ENCODE measurements at regions not wholly inside any gene's neighbourhood (a gene's known extent, or its start where the extent isn't known, plus 50 kb on each side); places are given as distances from the start of the nearest gene placed in this dataset.

DNA sequence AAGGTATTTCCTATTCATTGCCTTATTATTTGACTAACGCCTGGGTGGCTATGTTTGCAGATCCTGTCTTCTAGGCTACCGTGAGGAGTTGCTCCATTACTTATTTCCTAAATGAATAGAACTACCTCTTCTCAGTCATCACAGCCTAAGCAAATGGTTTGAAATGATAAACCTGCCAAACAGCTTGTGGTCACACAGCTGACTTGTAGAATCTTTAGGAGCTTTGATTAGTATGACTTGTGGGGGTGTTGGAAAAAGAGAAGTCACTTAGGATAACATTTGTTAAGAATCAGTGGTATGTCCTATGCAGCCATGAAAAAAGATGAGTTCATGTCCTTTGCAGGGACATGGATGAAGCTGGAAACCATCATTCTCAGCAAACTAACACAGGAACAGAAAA lies 169.3 kb downstream of the PPARGC1A start:
- H3K27ac Mint-ChIP-seq (ENCODE audit: low read depth, unreplicated experiment): no peak overlapping the region
- CTCF ChIA-PET: interaction anchor here (1.4 kb wide), 1 partner anchor 8 kb away, joined by 5 read pairs; no protein-coding TSS in a partner anchor
- H3K36me3 Mint-ChIP-seq (ENCODE audit: insufficient read depth, unreplicated experiment): no peaks in the 10 kb centered on the region
- DNase-seq (ENCODE audit: unreplicated experiment): no peak
- H3K9me3 Mint-ChIP-seq (ENCODE audit: unreplicated experiment): peaks cover under 1% of the 10 kb centered on the region
- peaks cover 4% of the 10 kb centered on the region for H3K27me3 Mint-ChIP-seq (ENCODE audit: insufficient read depth, unreplicated experiment)
- no peak overlapping the region for H3K4me3 Mint-ChIP-seq (ENCODE audit: unreplicated experiment)
- H3K4me1 Mint-ChIP-seq (ENCODE audit: insufficient read depth, unreplicated experiment): no peaks in the 10 kb centered on the region
- TF ChIP-seq, protein P1, sequence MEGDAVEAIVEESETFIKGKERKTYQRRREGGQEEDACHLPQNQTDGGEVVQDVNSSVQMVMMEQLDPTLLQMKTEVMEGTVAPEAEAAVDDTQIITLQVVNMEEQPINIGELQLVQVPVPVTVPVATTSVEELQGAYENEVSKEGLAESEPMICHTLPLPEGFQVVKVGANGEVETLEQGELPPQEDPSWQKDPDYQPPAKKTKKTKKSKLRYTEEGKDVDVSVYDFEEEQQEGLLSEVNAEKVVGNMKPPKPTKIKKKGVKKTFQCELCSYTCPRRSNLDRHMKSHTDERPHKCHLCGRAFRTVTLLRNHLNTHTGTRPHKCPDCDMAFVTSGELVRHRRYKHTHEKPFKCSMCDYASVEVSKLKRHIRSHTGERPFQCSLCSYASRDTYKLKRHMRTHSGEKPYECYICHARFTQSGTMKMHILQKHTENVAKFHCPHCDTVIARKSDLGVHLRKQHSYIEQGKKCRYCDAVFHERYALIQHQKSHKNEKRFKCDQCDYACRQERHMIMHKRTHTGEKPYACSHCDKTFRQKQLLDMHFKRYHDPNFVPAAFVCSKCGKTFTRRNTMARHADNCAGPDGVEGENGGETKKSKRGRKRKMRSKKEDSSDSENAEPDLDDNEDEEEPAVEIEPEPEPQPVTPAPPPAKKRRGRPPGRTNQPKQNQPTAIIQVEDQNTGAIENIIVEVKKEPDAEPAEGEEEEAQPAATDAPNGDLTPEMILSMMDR (IDR thresholded peaks at IDR 0.05; ENCODE audit: unreplicated experiment): no peak
- intact Hi-C loops (cut with micrococcal nuclease): no loop called here
- POLR2A ChIA-PET: no interaction called here
- BruUV-seq (replicated peaks): no TSS peak

DNA sequence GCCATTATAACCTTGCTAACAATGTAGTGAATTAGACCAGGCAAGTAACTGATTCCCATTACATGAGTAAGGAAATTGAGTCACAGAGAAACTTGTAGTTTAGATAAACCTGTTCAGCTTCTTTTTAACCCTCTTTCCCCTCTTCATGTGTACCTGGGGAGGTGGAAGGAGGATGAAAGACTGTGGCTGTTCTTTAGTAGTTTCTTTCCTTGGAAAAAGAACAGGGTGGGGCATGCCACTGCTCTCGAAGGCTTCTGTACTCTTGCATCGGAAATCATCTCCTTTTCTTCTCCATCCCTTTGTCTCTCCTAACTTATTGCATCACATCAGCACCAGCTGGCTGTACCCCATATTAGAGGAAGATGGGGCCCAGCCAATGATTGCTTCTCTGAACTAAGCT lies 171.4 kb downstream of the PPARGC1A start:
- Mint-ChIP-seq H3K27me3 (ENCODE audit: insufficient read depth, unreplicated experiment) (no peaks in the 10 kb centered on the region), H3K9me3 (ENCODE audit: unreplicated experiment) (no peaks in the 10 kb centered on the region), H3K36me3 (ENCODE audit: insufficient read depth, unreplicated experiment) (no peaks in the 10 kb centered on the region), H3K4me1 (ENCODE audit: insufficient read depth, unreplicated experiment) (no peaks in the 10 kb centered on the region), H3K4me3 (ENCODE audit: unreplicated experiment) (no peak overlapping the region), H3K27ac (ENCODE audit: low read depth, unreplicated experiment) (no peak overlapping the region)
- intact Hi-C loops (cut with micrococcal nuclease): no loop called here
- DNase-seq (ENCODE audit: unreplicated experiment): no peak
- CTCF ChIA-PET: interaction anchor here (0.5 to 2.2 kb wide), 18 partner anchors 10 to 795 kb away, joined by 3 to 13 read pairs (median 4); no protein-coding TSS in a partner anchor
- BruUV-seq (replicated peaks): no TSS peak
- TF ChIP-seq, protein P1 (IDR thresholded peaks at IDR 0.05; ENCODE audit: unreplicated experiment): no peak
- POLR2A ChIA-PET: no interaction called here

DNA sequence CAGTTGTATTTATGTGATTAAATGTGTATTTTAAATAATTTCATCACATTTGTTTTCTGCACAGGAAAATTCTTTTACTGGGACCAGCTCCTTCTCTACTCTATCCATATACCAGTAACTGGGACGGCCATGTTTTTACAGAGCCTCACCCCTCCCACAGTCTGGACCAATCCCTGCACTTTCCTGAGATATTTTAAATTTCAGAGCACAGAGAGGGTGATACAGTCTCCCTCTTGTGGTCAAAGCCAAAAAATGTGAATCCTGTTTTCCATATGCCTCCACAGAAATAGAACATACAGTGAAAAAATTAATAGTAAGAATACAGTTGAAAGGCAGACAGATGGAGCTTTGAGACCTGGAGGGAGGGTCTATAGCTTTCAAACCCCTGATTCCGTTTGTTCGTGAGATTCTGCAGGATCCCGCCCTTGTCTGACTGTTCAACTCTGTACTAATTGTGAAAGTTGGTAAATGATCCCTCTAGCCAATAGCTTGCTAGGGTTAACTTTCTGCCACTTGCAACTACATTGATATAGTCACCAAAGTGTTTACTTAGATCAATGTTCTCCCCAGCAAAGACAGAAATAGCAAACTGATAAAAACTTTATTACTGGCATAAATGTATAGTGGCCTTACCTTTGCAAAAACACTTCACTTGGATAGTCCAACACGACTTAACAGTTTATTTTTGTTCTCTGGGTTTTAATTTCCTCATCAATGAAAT lies 172.2 kb downstream of the PPARGC1A start:
- CTCF ChIA-PET: interaction anchor here (0.6 to 2.2 kb wide), 35 partner anchors 8 to 818 kb away, joined by 3 to 13 read pairs (median 3); partner anchors contain the start of gene PPARGC1A

DNA sequence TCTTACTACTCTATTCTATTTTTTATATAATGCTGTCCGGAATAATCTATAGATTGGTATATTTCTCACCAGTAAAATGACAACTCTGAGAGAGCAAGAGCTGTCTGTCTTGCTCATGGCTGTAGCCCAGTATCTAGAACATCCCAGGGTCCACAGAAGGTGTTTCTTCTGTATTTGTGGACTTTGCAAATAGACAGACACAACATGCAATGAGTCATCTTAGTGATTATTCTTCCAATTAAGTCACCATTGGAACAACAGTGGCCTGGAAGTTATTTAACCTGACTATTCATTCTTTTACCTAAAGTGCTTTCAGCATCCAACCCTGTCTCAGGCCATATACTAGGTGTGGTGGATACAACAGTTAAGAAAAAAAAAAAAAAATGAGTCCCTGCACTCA lies 179.5 kb downstream of the PPARGC1A start:
- ChIA-PET CTCF (no interaction called here), POLR2A (interaction anchor here (0.6 kb wide), 1 partner anchor 1094 kb away, joined by 3 read pairs; no protein-coding TSS in a partner anchor)
- Mint-ChIP-seq H3K4me1 (ENCODE audit: insufficient read depth, unreplicated experiment) (no peaks in the 10 kb centered on the region), H3K27ac (ENCODE audit: low read depth, unreplicated experiment) (no peak overlapping the region), H3K9me3 (ENCODE audit: unreplicated experiment) (no peaks in the 10 kb centered on the region), H3K36me3 (ENCODE audit: insufficient read depth, unreplicated experiment) (no peaks in the 10 kb centered on the region), H3K27me3 (ENCODE audit: insufficient read depth, unreplicated experiment) (no peaks in the 10 kb centered on the region), H3K4me3 (ENCODE audit: unreplicated experiment) (no peak overlapping the region)
- TF ChIP-seq, protein P1 (IDR thresholded peaks at IDR 0.05; ENCODE audit: unreplicated experiment): no peak
- intact Hi-C loops (cut with micrococcal nuclease): no loop called here
- no peak for DNase-seq (ENCODE audit: unreplicated experiment)
- BruUV-seq (replicated peaks): no TSS peak

More for the DNA sequence above, 172.2 kb downstream of the PPARGC1A start:
- Mint-ChIP-seq H3K4me1 (ENCODE audit: insufficient read depth, unreplicated experiment) (no peaks in the 10 kb centered on the region), H3K9me3 (ENCODE audit: unreplicated experiment) (no peaks in the 10 kb centered on the region), H3K27me3 (ENCODE audit: insufficient read depth, unreplicated experiment) (no peaks in the 10 kb centered on the region), H3K27ac (ENCODE audit: low read depth, unreplicated experiment) (no peak overlapping the region), H3K4me3 (ENCODE audit: unreplicated experiment) (no peak overlapping the region), H3K36me3 (ENCODE audit: insufficient read depth, unreplicated experiment) (no peaks in the 10 kb centered on the region)
- TF ChIP-seq, protein P1 (IDR thresholded peaks at IDR 0.05; ENCODE audit: unreplicated experiment): peak; percentile 23
- POLR2A ChIA-PET: no interaction called here
- peak; percentile 34 for DNase-seq (ENCODE audit: unreplicated experiment)
- intact Hi-C loops (cut with micrococcal nuclease): loop anchor here (1.0 to 2.0 kb wide), 2 partner anchors 581 to 702 kb away; no protein-coding TSS in a partner anchor
- no TSS peak for BruUV-seq (replicated peaks)
